ENCODE measurements at regions not wholly inside any gene's neighbourhood (a gene's known extent, or its start where the extent isn't known, plus 50 kb on each side); places are given as distances from the start of the nearest gene placed in this dataset.
"Not testable (repeated sequence)": the region's sequence is repeated elsewhere in the genome, so short reads cannot be mapped to it uniquely, and the experiment has no call there.

DNA sequence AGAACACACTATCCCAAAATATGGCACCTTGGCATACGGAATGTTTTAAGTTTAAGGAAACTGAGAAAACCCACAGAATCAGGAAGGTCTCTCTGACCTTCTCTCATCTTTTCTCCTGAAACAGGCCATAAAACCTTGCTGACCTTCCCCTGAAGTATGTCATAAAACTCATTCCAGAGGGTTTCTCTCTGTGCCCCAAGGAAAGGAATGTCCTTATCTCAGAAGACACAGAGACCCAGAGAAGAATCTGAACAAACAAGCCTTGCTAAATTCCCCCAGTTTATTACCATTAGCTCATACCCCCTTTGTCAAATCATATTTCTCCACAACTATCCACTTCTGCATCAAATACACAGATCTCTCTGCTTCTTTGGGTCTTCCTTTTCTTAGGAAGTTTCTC is 603.1 kb downstream of the MCTP2 start:
- DNase-seq (ENCODE audit: extremely low read depth in 1 of 2, low read depth in 1 of 2) = no peak

DNA sequence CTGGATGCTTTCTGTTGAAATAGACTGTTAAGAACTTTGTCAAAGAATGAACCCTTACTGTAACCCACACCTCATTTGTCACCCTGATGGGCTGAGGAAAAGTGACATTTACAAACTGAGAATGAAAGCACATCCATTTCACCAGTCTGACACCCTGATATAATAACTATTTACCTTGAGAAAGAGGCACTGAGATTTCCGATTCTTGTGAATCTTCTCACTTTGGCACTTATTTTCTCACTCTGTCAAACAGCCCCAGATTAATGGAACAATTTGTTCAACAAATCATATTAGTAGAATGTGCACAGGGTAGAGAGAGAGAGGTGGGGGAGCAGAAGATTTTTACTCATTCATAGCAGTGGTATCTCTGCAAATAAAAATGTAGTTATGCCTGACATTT is 606.9 kb downstream of the MCTP2 start:
- no peak for DNase-seq (ENCODE audit: extremely low read depth in 1 of 2, low read depth in 1 of 2)

DNA sequence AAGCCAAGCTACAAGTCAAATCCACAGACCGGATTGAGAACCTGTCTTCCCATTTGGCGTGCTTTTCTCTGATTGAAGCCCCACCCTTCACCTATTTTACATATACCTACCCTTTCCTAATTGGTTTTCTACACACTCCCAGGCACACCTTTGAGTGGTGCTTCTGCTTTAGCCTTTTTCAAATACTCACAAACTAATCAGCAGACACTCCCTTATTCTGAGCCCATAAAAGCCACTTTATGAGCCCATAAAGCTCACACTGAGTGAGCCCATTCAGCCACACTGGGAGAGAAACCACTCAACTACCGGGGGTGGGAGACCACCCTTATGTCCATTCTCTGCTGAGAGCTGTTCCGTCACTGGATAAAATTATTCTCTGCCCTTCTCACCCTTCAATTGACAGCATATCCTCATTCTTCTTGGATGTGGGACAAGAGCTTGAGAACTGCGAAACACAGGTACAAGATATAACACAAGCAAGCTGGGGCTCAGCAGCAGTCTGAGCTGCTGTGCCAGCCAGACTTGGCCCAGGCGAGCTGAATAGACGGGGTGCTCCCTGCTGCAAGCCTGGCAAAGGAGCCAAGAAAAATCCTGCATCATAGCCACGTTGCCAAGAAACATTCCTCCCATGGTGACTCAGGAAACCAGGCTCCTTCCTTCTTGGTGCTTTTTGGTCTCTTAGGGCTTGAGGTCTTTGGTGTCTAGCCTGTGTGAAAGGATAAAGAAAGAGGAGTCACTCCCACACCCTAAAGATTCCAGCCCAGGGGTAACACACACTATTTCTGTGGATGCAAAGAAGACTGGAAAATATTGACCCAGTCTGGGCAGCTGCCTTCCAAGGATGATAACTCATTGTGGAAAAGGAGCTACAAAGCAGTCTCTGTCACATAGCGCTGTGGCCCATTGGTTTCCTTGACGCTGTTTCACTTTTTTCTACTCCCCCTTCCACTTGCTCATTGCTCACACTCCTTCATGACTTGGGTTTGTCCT is 609.7 kb downstream of the MCTP2 start:
- no peak for DNase-seq (ENCODE audit: extremely low read depth in 1 of 2, low read depth in 1 of 2)

DNA sequence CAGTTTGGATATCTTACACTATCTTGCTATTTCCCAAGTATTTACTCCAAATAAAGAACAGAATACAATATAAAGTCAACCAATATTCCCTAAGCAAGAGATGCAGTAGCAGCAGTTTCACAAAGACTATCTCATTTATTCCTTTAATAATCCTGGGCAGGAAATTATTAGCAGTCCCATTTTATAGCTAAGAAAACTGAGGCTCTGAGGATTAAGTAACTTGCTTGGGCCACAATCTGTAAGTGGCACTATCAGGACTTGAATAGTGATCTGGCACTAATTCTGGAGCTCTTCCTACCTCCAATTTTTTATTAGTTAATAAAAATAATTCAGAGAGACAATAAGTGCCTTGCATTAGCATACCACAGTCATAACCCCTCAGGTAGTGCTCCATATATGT is 611.7 kb downstream of the MCTP2 start:
- no peak for DNase-seq (ENCODE audit: extremely low read depth in 1 of 2, low read depth in 1 of 2)

DNA sequence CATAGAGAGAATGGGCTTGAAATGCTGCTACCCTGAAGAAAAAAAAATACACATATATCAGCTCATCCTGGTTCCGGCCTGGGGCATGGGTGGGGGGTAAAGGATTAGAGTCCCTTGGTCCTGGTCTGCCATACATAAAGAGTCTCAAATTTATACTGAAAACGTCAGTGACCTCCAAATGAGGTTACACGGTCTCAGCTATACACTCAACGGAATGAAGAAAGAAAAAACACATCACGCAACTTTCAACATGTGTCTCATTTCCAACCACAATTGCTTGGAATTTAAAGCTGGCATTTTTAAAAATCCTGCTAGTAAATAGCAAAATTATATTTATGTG is 612.8 kb downstream of the MCTP2 start:
- DNase-seq (ENCODE audit: extremely low read depth in 1 of 2, low read depth in 1 of 2) = no peak

DNA sequence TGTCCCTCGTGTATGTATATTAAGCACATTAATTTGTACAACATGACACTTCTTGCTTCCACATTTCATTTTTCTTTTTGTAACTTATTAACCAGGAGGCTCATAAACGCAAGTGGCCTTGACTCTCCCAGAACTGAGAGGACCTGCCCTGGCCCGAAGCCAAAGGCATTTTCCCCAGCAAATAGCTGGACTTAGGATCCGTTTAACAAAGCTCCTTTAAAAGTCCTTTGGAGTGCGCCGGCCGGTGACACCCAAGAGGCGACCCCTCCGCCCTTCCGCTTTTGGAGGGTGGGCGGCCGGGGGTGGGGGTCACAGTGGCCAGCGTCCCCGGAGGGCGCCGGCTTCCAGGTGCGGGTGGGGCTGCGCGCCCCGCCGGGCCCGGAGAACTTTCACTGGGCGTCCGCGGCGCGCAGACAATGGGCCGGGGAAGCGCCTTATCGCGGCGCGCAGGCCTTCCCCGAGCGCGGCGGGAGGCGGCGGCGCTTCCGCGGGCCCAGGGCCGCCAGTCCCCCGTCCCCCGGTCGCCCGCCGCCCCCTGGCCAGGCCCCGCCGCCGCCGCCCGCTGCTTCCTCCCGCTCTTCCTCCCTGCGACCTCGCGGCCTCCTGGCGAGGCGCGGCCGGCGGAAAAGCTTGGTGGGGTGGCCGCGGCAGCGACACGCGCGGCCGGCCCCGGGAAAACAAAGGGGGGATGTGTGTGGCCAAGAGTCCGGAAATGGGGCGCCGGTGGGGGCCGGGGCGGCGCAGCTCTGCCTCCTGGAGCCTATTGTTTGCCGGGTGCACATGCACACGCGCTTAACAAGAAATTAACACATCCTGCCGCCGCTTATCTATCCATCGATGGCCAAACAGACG is 613.4 kb downstream of the MCTP2 start:
- DNase-seq (ENCODE audit: extremely low read depth in 1 of 2, low read depth in 1 of 2) = no peak

DNA sequence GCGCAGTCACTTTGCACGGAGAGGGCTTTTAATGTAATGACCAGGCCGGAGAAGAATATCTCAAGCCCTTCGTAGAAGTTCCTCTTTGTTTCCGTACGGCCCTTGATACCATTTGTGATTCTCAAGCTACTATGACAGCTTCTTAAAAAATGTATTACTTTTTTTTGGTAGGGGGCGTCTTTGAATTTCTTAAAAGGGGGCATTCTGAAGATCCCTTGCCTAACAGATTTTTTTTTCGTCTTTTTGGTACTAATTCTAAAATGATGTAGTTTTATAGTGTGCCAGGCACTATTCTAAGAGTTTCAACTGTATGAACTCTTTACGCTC is 614.0 kb downstream of the MCTP2 start:
- no peak for DNase-seq (ENCODE audit: extremely low read depth in 1 of 2, low read depth in 1 of 2)

DNA sequence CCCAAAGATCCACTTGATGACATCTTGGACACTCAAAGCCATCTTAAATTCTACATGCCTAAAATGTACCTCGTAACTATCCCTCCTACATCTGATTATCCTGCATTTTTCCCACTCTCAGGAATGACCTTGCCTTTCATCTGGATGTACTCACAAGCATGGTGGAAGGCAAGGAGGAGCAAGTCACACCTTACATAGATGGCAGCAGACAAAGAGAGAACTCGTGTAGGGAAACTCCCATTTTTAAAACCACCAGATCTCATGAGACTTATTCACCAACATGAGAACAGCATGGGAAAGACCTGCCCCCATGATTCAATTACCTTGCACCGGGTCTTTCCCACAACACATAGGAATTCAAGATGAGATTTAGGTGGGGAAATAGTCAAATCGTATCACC is 616.0 kb downstream of the MCTP2 start:
- no peak for DNase-seq (ENCODE audit: extremely low read depth in 1 of 2, low read depth in 1 of 2)

DNA sequence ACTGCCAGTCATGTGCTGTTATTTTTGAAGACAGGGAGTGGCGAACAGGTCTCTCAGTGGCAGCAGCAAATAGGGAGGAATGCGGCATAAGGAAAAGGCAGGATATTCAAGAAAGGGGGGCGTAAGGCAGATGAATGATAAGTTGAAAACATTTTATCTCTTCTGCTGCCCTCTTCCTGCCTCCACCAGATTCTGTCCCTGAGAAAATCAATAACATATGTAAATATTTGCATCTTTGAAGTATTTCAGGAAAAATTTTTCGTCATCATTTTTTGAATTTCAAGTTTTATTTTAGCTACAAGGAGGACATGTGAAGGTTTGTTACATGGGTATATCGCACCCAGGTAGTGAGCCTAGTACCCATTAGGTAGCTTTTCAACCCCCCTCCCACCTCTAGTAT is 616.7 kb downstream of the MCTP2 start:
- DNase-seq (ENCODE audit: extremely low read depth in 1 of 2, low read depth in 1 of 2) = no peak

DNA sequence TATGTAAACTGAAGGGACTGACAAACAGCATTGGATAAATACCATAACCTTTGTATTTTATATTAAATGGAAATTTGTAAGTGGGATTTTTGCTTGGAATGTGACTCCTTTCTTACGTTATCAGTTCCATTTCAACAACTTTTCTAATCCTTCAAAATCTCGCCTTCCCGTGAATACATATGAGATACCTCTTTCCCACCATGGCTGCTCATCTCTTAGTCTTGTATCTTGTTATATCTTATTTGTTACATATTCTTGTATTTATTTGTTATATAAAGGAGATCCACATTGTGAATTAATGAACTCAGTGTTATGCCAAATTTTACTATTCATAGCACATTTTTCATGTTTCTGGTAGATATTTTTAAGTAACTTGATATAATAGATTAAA is 623.7 kb downstream of the MCTP2 start:
- DNase-seq (ENCODE audit: extremely low read depth in 1 of 2, low read depth in 1 of 2) = no peak

DNA sequence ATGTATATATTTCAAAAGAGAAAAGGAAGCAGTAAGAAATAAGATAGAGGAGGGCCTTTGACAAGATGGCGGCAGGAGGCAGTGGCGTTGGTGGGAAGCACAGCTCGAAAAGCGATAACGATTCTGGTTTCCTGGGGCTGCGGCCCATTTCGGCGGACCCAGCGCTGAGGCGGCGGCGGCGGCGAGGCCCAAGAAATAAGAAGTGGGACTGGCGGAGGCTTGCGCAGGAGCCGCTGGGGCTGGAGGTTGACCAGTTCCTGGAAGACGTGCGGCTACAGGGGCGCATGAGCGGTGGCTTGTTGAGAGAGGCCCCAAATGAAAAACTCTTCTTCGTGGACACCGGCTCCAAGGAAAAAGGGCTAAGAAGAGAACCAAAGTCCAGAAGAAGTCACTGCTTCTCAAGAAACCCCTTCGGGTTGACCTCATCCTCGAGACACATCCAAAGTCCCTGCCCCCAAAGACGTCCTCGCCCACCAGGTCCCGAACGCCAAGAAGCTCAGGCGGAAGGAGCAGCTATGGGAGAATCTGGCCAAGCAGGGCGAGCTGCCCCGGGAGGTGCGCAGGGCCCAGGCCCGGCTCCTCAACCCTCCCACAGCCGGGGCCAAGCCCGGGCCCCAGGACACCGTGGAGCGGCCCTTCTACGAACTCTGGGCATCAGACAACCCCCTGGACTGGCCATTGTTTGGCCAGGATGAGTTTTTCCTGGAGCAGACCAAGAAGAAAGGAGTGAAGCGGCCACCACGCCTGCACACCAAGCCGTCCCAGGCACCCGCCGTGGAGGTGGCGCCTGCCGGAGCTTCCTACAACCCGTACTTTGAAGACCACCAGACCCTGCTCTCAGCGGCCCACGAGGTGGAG is 624.3 kb downstream of the MCTP2 start:
- DNase-seq (ENCODE audit: extremely low read depth in 1 of 2, low read depth in 1 of 2) = no peak

DNA sequence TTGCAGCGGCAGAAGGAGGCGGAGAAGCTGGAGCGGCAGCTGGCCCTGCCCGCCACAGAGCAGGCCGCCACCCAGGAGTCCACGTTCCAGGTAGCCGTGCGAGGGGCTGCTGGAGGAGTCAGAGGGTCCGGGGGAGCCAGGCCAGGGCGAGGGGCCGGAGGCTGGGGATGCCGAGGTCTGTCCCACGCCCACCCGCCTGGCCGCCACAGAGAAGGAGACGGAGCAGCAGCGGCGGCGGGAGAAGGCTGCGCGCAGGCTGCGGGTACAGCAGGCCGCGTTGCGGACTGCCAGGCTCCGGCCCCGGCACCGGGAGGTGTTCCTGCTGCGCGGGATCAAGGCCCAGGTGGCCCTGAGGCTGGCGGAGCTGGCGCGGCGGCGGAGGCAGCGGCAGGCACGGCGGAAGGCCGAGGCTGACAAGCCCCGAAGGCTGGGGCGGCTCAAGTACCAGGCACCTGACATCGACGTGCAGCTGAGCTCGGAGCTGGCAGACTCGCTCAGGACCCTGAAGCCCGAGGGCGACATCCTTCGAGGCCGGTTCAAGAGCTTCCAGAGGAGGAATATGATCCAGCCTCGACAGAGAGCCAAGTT is 625.0 kb downstream of the MCTP2 start:
- no peak for DNase-seq (ENCODE audit: extremely low read depth in 1 of 2, low read depth in 1 of 2)

DNA sequence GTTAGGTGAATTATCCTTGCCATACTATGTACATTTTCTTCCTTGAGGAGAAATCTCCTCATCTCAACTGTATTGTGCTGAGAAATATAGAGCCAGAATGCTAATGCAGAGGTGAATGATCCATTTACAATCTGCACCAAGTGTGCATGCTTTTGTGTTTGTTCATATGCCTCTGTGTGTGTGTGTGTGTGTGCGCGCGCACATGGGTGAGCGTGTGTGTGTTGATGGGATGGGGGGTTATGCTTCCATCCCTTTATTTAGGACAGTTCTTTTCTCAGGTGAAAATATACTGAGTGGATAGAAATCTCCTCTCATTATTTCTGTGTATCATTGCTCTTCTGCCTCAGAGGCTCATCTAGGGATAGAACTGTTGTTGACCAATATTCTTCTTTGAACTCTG is 626.1 kb downstream of the MCTP2 start:
- no peak for DNase-seq (ENCODE audit: extremely low read depth in 1 of 2, low read depth in 1 of 2)

DNA sequence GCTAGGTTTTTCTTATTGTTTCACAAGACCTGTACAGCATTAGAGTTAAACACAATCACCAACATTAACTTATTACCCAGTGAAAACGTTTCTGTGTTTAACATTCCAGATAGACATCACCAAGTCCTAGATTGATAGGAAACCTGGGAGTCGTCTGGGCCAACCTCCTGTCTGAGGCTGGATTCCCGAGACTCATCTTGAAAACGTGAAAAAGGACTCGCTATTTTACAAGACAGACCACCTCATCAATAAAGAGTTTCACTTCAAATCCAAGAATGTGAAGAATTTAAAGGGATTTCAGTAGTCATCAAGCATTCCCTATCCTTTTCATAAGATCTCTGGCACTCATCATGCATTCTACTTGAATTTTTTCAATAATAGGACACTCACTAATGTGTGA is 626.6 kb downstream of the MCTP2 start:
- DNase-seq (ENCODE audit: extremely low read depth in 1 of 2, low read depth in 1 of 2) = no peak

DNA sequence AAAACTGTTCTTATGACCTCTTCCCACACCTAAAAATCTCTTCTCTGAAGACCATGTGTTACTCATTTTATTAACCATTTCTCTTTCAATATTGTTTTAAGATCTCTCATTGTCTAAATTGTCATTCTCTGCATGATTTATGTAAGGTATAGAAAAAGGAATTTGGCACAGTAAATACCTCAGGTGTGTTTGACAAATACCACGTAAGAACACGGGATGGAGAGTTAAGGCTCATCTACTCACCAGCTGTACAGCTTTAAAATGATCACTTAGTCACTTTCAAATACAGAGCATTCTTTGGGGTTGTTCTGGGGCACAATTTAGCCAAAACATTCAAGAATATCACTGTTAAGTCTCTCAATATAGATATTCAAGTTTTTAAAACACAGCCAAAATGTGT is 627.1 kb downstream of the MCTP2 start:
- no peak for DNase-seq (ENCODE audit: extremely low read depth in 1 of 2, low read depth in 1 of 2)

DNA sequence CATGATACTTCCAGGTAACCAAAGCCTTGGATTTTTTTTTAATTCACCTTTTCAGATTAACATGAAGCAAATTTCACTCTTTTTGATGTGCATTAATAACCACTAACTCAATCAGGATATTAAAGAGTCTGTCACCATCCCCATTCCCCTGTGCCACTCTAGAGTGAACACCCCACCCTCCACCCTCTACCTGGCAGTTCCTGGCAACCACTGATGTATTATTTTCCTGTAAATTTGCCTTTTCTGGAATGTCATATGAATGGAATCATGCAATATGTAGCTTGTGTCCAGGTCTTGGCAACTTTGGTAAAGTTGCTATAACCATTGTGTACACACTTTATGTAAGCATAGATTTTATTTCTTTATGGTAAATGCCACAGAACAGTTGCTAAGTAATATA is 627.6 kb downstream of the MCTP2 start:
- DNase-seq (ENCODE audit: extremely low read depth in 1 of 2, low read depth in 1 of 2) = no peak

DNA sequence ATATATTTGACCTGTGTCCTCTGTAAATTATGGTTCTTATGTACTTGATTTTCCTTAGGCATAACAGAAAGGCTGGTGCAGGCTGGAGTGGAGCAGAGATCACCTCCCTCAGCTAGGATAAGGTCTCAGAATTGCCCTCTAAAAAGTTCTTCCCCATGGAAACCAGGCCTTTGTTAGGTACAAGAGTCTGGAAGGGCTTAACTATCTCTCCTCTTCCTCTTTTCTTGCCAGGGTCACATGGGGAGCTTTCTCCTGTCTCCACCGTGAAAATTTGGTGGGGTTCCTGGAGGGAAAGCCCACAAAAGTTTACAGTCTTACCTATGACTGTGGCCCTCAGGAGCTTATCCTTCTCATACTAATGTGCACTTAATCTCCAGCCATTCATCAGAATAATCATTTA is 633.2 kb downstream of the MCTP2 start:
- DNase-seq (ENCODE audit: extremely low read depth in 1 of 2, low read depth in 1 of 2) = no peak

DNA sequence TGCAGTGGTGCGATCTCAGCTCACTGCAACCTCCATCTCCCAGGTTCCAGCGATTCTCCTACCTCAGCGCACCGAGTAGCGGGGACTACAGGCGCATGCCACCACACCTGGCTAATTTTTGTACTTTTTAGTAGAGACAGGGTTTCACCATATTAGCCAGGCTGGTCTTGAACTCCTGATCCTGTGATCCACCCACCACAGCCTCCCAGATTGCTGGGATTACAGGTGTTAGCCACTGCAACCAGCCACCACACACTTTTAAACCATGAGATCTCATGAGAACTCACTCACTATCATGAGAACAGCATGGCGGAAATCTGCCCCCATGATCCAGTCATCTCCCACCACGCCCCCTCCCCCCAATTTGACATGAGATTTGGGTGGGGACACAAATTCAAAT is 636.9 kb downstream of the MCTP2 start:
- not testable (repeated sequence) for DNase-seq (ENCODE audit: extremely low read depth in 1 of 2, low read depth in 1 of 2)

DNA sequence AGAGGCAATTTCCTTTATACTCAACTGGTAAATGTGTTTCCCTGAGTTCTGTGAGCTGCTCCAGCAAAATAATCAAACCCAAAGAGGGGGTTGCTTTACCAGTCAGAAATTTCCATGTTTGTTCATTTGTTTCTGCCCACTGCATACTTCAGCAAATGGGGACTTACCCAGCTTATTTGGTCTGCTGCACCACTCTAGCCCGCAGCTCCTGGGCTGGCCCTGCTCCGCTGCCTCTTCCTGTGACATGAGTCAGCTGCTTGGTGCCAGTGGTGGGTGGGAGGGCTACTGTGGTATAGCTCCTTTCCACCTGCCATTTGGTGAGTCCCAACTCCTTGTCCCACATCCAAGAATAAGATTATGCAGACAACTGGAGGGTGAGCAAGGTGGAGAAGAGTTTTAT is 644.2 kb downstream of the MCTP2 start:
- no peak for DNase-seq (ENCODE audit: extremely low read depth in 1 of 2, low read depth in 1 of 2)

DNA sequence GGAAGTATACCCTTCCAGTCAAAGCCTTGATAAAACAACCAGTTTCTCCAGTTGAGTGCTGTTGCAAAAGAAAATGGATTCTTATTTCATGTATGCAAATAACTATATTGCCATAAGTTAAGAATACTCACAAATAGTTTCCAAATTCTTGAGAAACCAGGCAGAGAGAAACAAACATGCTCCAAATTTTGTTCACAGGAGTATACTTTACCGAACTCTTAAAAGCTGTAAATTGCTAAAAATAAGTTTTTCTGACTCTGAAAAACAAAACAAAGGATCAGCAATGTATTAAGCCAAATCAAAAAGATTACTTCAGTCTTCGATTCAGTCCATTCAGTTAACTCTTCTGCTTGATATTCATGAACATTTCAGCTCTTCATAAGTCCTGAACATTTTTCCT is 646.5 kb downstream of the MCTP2 start:
- DNase-seq (ENCODE audit: extremely low read depth in 1 of 2, low read depth in 1 of 2) = no peak
